Chondrocyte (in vitro differentiated cells): ENCODE measurements at regions not wholly inside any gene's neighbourhood (a gene's known extent, or its start where the extent isn't known, plus 50 kb on each side); places are given as distances from the start of the nearest gene placed in this dataset.

Experiments used
- DNase-seq: peaks from one replicate; pipeline ENCODE4 v3.0.0; 2021; ENCODE audit warnings: mixed read lengths, low spot score
- H3K27ac Mint-ChIP-seq: one replicate; pipeline ENCODE4 v1.8.0; 2021; ENCODE audit warnings: mild to moderate bottlenecking, moderate library complexity, mixed read lengths; ENCODE audit not compliant: unreplicated experiment
- H3K27me3 Mint-ChIP-seq: 2 replicates; pipeline ENCODE4 v1.8.0; 2021; ENCODE audit warnings: low read depth, mixed read lengths
- H3K36me3 Mint-ChIP-seq: 2 replicates; pipeline ENCODE4 v1.8.0; 2021; ENCODE audit warnings: low read depth, mixed read lengths
- H3K4me1 Mint-ChIP-seq: 2 replicates; pipeline ENCODE4 v1.8.0; 2021; ENCODE audit warnings: low read depth, mild to moderate bottlenecking, mixed read lengths
- H3K4me3 Mint-ChIP-seq: one replicate; pipeline ENCODE4 v1.8.0; 2021; ENCODE audit warnings: mild to moderate bottlenecking, moderate library complexity, mixed read lengths; ENCODE audit not compliant: unreplicated experiment
- H3K9me3 Mint-ChIP-seq: 2 replicates; pipeline ENCODE4 v1.8.0; 2021; ENCODE audit warnings: low read depth, mixed read lengths
- TF ChIP-seq, protein P1 (sequence below): fragments of 200-600 bp; sonication (generic); IDR thresholded peaks from 2 replicates; pipeline ENCODE4 v1.5.0; 2021; ENCODE audit warnings: antibody characterized with exemption, mild to moderate bottlenecking, moderate library complexity

DNA sequence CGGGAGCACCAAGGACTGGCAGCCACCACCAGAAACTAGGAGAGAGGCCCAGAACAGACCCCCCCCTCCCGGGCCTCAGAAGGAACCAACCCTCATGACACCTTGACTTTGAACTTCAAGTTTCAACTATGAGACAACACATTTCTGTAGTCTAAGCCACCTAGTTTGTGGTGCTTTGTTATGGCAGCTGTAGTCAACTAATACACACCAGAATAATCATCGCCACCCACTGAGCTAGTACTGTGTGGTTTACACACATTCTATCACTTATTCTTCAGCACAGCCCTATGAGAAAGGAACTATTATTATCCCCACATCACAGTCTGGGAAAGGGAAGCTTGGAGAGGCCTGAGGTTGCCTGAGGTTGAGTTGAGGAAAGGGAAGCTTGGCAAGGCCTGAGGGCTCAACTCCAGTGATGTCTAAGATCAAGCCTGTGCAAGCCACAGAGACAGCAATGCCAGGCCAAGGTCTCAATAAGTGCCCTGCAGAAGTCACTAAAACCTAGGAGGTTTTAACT lies 126.6 kb downstream of the FHDC1 start:
- H3K4me3 Mint-ChIP-seq = no peak overlapping the region
- peaks cover 8% of the 10 kb centered on the region for H3K4me1 Mint-ChIP-seq
- no peaks in the 10 kb centered on the region for H3K36me3 Mint-ChIP-seq
- TF ChIP-seq, protein P1, sequence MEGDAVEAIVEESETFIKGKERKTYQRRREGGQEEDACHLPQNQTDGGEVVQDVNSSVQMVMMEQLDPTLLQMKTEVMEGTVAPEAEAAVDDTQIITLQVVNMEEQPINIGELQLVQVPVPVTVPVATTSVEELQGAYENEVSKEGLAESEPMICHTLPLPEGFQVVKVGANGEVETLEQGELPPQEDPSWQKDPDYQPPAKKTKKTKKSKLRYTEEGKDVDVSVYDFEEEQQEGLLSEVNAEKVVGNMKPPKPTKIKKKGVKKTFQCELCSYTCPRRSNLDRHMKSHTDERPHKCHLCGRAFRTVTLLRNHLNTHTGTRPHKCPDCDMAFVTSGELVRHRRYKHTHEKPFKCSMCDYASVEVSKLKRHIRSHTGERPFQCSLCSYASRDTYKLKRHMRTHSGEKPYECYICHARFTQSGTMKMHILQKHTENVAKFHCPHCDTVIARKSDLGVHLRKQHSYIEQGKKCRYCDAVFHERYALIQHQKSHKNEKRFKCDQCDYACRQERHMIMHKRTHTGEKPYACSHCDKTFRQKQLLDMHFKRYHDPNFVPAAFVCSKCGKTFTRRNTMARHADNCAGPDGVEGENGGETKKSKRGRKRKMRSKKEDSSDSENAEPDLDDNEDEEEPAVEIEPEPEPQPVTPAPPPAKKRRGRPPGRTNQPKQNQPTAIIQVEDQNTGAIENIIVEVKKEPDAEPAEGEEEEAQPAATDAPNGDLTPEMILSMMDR = no peak
- no peaks in the 10 kb centered on the region for H3K9me3 Mint-ChIP-seq
- peaks cover 8% of the 10 kb centered on the region for H3K27me3 Mint-ChIP-seq
- no peak overlapping the region for H3K27ac Mint-ChIP-seq
- no peak for DNase-seq

GRCh38 chr4:153063490-153063889 lies 127.4 kb downstream of the FHDC1 start:
- TF ChIP-seq, protein P1 = no peak
- DNase-seq = no peak
- peaks cover 8% of the 10 kb centered on the region for H3K4me1 Mint-ChIP-seq
- H3K36me3 Mint-ChIP-seq = no peaks in the 10 kb centered on the region
- no peak overlapping the region for H3K4me3 Mint-ChIP-seq
- H3K27me3 Mint-ChIP-seq = peaks cover 2% of the 10 kb centered on the region
- H3K9me3 Mint-ChIP-seq = no peaks in the 10 kb centered on the region
- no peak overlapping the region for H3K27ac Mint-ChIP-seq

- Mint-ChIP-seq H3K4me3 (no peak overlapping the region), H3K4me1 (peaks cover 8% of the 10 kb centered on the region), H3K27ac (no peak overlapping the region), H3K27me3 (no peaks in the 10 kb centered on the region), H3K9me3 (no peaks in the 10 kb centered on the region), H3K36me3 (no peaks in the 10 kb centered on the region)
- no peak for DNase-seq
- TF ChIP-seq, protein P1 = no peak
Measured at GRCh38 chr4:153064571-153064970, 128.4 kb downstream of the FHDC1 start.

DNA sequence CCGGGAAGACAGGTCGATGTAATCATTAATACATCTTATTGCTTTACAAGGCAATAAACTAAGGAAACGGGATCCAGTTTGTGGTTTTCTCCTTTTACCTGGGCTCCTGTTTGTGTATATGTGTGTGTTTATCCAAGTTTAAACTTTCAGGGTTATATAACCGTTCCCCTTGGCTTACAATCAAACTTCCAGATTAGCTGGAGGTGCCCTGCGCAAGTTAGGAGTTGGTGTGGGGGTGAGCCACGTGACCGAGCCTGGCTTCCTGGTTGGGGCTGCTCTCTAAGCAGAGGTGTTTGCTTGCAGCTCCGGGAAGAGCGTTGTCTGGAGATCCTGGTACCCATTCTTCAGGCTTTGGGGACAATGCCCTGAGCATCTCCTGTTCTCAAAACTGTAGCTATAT lies 129.2 kb downstream of the FHDC1 start:
- TF ChIP-seq, protein P1 = no peak
- H3K4me1 Mint-ChIP-seq = peaks cover 8% of the 10 kb centered on the region
- no peak overlapping the region for H3K4me3 Mint-ChIP-seq
- no peaks in the 10 kb centered on the region for H3K36me3 Mint-ChIP-seq
- no peak overlapping the region for H3K27ac Mint-ChIP-seq
- DNase-seq = no peak
- no peaks in the 10 kb centered on the region for H3K9me3 Mint-ChIP-seq
- no peaks in the 10 kb centered on the region for H3K27me3 Mint-ChIP-seq

DNA sequence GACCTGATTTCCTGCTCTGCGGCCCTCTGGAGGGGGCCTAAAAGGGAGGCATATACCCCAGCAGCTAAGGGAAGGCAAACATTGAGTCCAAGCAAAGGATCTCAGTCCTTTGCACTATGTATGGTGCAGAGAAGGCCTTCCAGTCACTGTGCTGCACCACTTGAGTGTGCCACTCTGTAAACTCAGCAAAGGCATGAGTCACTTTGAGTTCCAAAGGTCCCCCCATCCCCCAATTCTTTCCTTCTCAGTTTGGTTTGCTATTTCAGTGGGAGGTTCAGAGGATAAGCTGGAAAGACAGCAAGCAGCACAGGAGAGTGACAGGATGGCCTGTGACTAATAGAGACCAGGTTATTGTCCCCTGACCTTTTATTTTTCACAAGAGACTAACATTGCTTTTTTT lies 131.3 kb downstream of the FHDC1 start:
- no peaks in the 10 kb centered on the region for H3K27me3 Mint-ChIP-seq
- H3K36me3 Mint-ChIP-seq = no peaks in the 10 kb centered on the region
- H3K27ac Mint-ChIP-seq = peak overlapping the region; percentile 80
- H3K4me1 Mint-ChIP-seq = peaks cover 8% of the 10 kb centered on the region
- H3K4me3 Mint-ChIP-seq = no peak overlapping the region
- H3K9me3 Mint-ChIP-seq = no peaks in the 10 kb centered on the region
- TF ChIP-seq, protein P1 = no peak
- no peak for DNase-seq
